PFSK-1 (cell line): ENCODE measurements at regions not wholly inside any gene's neighbourhood (a gene's known extent, or its start where the extent isn't known, plus 50 kb on each side); places are given as distances from the start of the nearest gene placed in this dataset.

Experiments used
- FOXP2 ChIP-seq: optimal IDR thresholded peaks from 2 replicates; pipeline ENCODE3; 2011; ENCODE audit warnings: borderline replicate concordance, control low read depth, inconsistent platforms; ENCODE audit not compliant: insufficient read depth; ENCODE audit errors: extremely low read length, extremely low read depth
- POLR2AphosphoS5 ChIP-seq: IDR thresholded peaks from 2 replicates; pipeline ENCODE4 v1.6.1; 2012; ENCODE audit warnings: low read depth, mild to moderate bottlenecking, control low read depth, low read length, moderate library complexity
- REST ChIP-seq, 2 experiments: IDR thresholded peaks; 2 replicates each; pipeline versions ENCODE4 v1.6.1 to v1.8.0; 2011 to 2012; ENCODE audit warnings: low read depth in 2 of 2, low read length in 2 of 2, control low read depth in 1 of 2, inconsistent platforms in 1 of 2, mild to moderate bottlenecking in 1 of 2, moderate library complexity in 1 of 2; ENCODE audit not compliant: insufficient read depth in 1 of 2
- SIN3A ChIP-seq: IDR thresholded peaks from 2 replicates; pipeline ENCODE4 v1.6.1; 2012; ENCODE audit warnings: mild to moderate bottlenecking, low read length, moderate library complexity, borderline replicate concordance; ENCODE audit not compliant: insufficient read depth
- TAF1 ChIP-seq: IDR thresholded peaks from 2 replicates; pipeline ENCODE4 v1.6.1; 2012; ENCODE audit warnings: low read length, control low read depth, borderline replicate concordance; ENCODE audit not compliant: insufficient read depth

DNA sequence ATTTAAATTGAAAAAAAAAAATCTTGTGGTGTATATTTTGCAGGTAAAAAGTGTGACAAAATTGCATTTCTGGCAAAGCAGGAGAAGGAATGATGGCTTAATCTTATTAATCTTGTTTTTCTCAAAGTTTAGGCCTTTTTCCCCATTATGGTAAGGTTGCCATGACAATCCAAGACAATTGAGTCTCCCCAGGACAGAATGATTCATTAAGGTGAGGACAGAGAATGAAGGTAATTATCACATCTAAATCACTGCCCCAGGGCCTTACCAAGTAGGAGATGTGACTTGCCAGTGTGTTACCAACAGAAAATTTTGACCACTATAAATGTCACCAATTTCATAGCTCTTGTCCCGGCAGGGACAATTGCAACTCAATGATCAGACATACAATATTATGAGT is 439.2 kb downstream of the DNAH5 start:
- no peak for TF ChIP-seq POLR2AphosphoS5
- TF ChIP-seq REST (IDR thresholded peaks at IDR 0.05; ENCODE audit: insufficient read depth in 1 of 2, low read depth in 2 of 2, low read length in 2 of 2): no peak
- TF ChIP-seq TAF1: no peak
- no peak for TF ChIP-seq SIN3A
- TF ChIP-seq FOXP2: no peak
